H1 (cell line): ENCODE measurements at regions not wholly inside any gene's neighbourhood (a gene's known extent, or its start where the extent isn't known, plus 50 kb on each side); places are given as distances from the start of the nearest gene placed in this dataset.

Experiments used
- CTCF ChIA-PET: fragments of 300-600 bp; sonication (Branson Sonifier 250); formaldehyde crosslinking; loops from one replicate; lab custom pipeline; 2021; ENCODE audit not compliant: partially characterized antibody; lab: Charles Lee
- POLR2A ChIA-PET: fragments of 300-600 bp; sonication (Branson Sonifier 250); formaldehyde crosslinking; loops from one replicate; lab custom pipeline; 2021; ENCODE audit warnings: inconsistent platforms; ENCODE audit not compliant: partially characterized antibody; lab: Charles Lee
- DNase-seq, 2 experiments: peaks; one replicate each; pipeline versions ENCODE4 v3.0.0 to v3.0.0-alpha.2; 2010 to 2022; ENCODE audit warnings: low spot score in 2 of 2, low read depth in 1 of 2, mixed read lengths in 1 of 2
- FAIRE-seq: peaks from 2 replicates; lab custom pipeline; 2011; peaks lifted over from hg19 to GRCh38; lab: Jason Lieb, UNC
- H2AFZ ChIP-seq: 2 replicates; pipeline ENCODE4 v1.8.1; 2012; ENCODE audit warnings: low read length, inconsistent platforms
- H2AK5ac ChIP-seq: 2 replicates; pipeline ENCODE4 v1.6.1; 2013; ENCODE audit warnings: low read depth, low read length
- H2BK120ac ChIP-seq: replicated peaks from 2 replicates; pipeline ENCODE3; 2013; ENCODE audit warnings: low read depth, low read length, inconsistent platforms
- H2BK12ac ChIP-seq: 2 replicates; pipeline ENCODE4 v1.6.1; 2013; ENCODE audit warnings: low read depth, low read length
- H2BK15ac ChIP-seq: 2 replicates; pipeline ENCODE4 v1.6.1; 2013; ENCODE audit warnings: low read length
- H2BK20ac ChIP-seq: 2 replicates; pipeline ENCODE4 v1.6.1; 2013; ENCODE audit warnings: low read length
- H2BK5ac ChIP-seq: 2 replicates; pipeline ENCODE4 v1.6.1; 2013; ENCODE audit warnings: low read depth, low read length
- H3K14ac ChIP-seq: 2 replicates; pipeline ENCODE4 v1.6.1; 2013; ENCODE audit warnings: inconsistent platforms; ENCODE audit not compliant: insufficient read length
- H3K18ac ChIP-seq: 2 replicates; pipeline ENCODE4 v1.6.1; 2013; ENCODE audit warnings: low read length; ENCODE audit errors: extremely low read depth
- H3K23ac ChIP-seq: 2 replicates; pipeline ENCODE4 v1.6.1; 2013; ENCODE audit warnings: inconsistent platforms; ENCODE audit not compliant: insufficient read length
- H3K23me2 ChIP-seq: 2 replicates; pipeline ENCODE4 v1.6.1; 2013; ENCODE audit warnings: low read depth, low read length
- H3K27ac ChIP-seq: 2 replicates; pipeline ENCODE4 v1.6.1; 2011; ENCODE audit warnings: low read depth, low read length, inconsistent platforms
- H3K27me3 ChIP-seq, 4 experiments: replicated peaks in 1 of 4; 1 replicate in 1 of 4; 2 replicates in 3 of 4; pipeline versions ENCODE4 v1.6.1 to v1.8.1; 2011 to 2013; ENCODE audit warnings: low read length in 3 of 4, mild to moderate bottlenecking in 3 of 4, inconsistent platforms in 2 of 4, mixed read lengths in 2 of 4, moderate library complexity in 1 of 4; ENCODE audit not compliant: control insufficient read depth in 3 of 4, insufficient read depth in 3 of 4; ENCODE audit errors: extremely low read depth in 1 of 4
- H3K36me3 ChIP-seq, 4 experiments: 2 replicates each; pipeline versions ENCODE4 v1.6.1 to v1.8.1; 2011 to 2013; ENCODE audit warnings: mild to moderate bottlenecking in 4 of 4, low read length in 3 of 4, moderate library complexity in 2 of 4, control low read depth in 1 of 4, inconsistent platforms in 1 of 4; ENCODE audit not compliant: insufficient read depth in 4 of 4, control insufficient read depth in 2 of 4
- H3K4ac ChIP-seq: replicated peaks from 2 replicates; pipeline ENCODE3; 2013; ENCODE audit warnings: low read length, low read depth, mixed read lengths, inconsistent platforms; ENCODE audit not compliant: insufficient read length
- H3K4me1 ChIP-seq, 4 experiments: replicated peaks in 1 of 4; 1 replicate in 1 of 4; 2 replicates in 3 of 4; pipeline versions ENCODE4 v1.6.1 to v1.8.1; 2011 to 2013; ENCODE audit warnings: low read length in 3 of 4, inconsistent platforms in 2 of 4, mixed read lengths in 1 of 4; ENCODE audit not compliant: insufficient read depth in 4 of 4, control insufficient read depth in 3 of 4
- H3K4me2 ChIP-seq, 2 experiments: 2 replicates each; pipeline versions ENCODE4 v1.6.1 to v1.8.1; 2011 to 2013; ENCODE audit warnings: low read depth in 2 of 2, low read length in 2 of 2, control low read depth in 1 of 2, inconsistent platforms in 1 of 2, mild to moderate bottlenecking in 1 of 2; ENCODE audit not compliant: insufficient read depth in 1 of 2
- H3K4me3 ChIP-seq, 4 experiments: fragments of 200-600, 300-600 bp in 1 of 4; sonication (generic), shearing (Covaris generic), sonication (Bioruptor Twin) in 1 of 4; 2 replicates each; pipeline versions ENCODE4 v1.5.1 to v1.8.1; 2011 to 2016; ENCODE audit warnings: low read length in 4 of 4, low read depth in 3 of 4, control low read depth in 2 of 4, inconsistent platforms in 2 of 4, mild to moderate bottlenecking in 2 of 4, mixed read lengths in 1 of 4, moderate library complexity in 1 of 4; ENCODE audit not compliant: insufficient read depth in 2 of 4; ENCODE audit errors: extremely low read depth in 1 of 4
- H3K56ac ChIP-seq: replicated peaks from 2 replicates; pipeline ENCODE3; 2013; ENCODE audit warnings: low read depth, mild to moderate bottlenecking, mixed read lengths, low read length, inconsistent platforms; ENCODE audit not compliant: insufficient read length
- H3K79me1 ChIP-seq: 2 replicates; pipeline ENCODE4 v1.6.1; 2013; ENCODE audit warnings: low read depth, low read length, control low read depth
- H3K79me2 ChIP-seq, 2 experiments: 2 replicates each; pipeline versions ENCODE4 v1.6.1 to v1.8.1; 2012 to 2013; ENCODE audit warnings: low read length in 2 of 2, mild to moderate bottlenecking in 2 of 2, inconsistent platforms in 1 of 2; ENCODE audit not compliant: insufficient read depth in 2 of 2, control insufficient read depth in 1 of 2
- H3K9ac ChIP-seq, 4 experiments: replicated peaks in 1 of 4; 1 replicate in 1 of 4; 2 replicates in 3 of 4; pipeline versions ENCODE4 v1.6.1 to v1.8.1; 2011 to 2013; ENCODE audit warnings: low read depth in 3 of 4, low read length in 3 of 4, control low read depth in 2 of 4, mild to moderate bottlenecking in 2 of 4, moderate library complexity in 2 of 4, inconsistent platforms in 1 of 4; ENCODE audit errors: extremely low read depth in 1 of 4
- H3K9me3 ChIP-seq, 2 experiments: 2 replicates each; pipeline versions ENCODE4 v1.6.1 to v1.8.1; 2012 to 2013; ENCODE audit warnings: mild to moderate bottlenecking in 2 of 2, moderate library complexity in 2 of 2, control low read depth in 1 of 2, inconsistent platforms in 1 of 2, low read depth in 1 of 2, low read length in 1 of 2, mixed read lengths in 1 of 2; ENCODE audit not compliant: insufficient read depth in 2 of 2
- H4K20me1 ChIP-seq, 2 experiments: replicated peaks in 1 of 2; 2 replicates each; pipeline versions ENCODE3 to v1.8.1; 2011 to 2013; ENCODE audit warnings: inconsistent platforms in 2 of 2, low read length in 2 of 2, mild to moderate bottlenecking in 1 of 2; ENCODE audit not compliant: insufficient read depth in 2 of 2, control insufficient read depth in 1 of 2
- H4K5ac ChIP-seq: 2 replicates; pipeline ENCODE4 v1.6.1; 2013; ENCODE audit warnings: low read length, low read depth, mixed read lengths, inconsistent platforms; ENCODE audit not compliant: insufficient read length
- H4K8ac ChIP-seq: 2 replicates; pipeline ENCODE4 v1.8.0; 2013; ENCODE audit warnings: mild to moderate bottlenecking, moderate library complexity, low read length, inconsistent platforms; ENCODE audit not compliant: insufficient read depth; ENCODE audit errors: extremely low read depth
- H4K91ac ChIP-seq: replicated peaks from 2 replicates; pipeline ENCODE3; 2013; ENCODE audit warnings: low read length, mixed read lengths, inconsistent platforms; ENCODE audit not compliant: insufficient read length
- BCL11A ChIP-seq, 2 experiments: IDR thresholded peaks; one replicate each; pipeline ENCODE4 v1.6.1; 2011; ENCODE audit warnings: low read depth in 2 of 2, low read length in 2 of 2, mild to moderate bottlenecking in 2 of 2
- EZH2 ChIP-seq: fragments of 200-600 bp; sonication (generic); IDR thresholded peaks from 2 replicates; pipeline ENCODE4 v1.7.1; 2012; ENCODE audit warnings: low read depth, mild to moderate bottlenecking, moderate library complexity, low read length, inconsistent platforms; ENCODE audit not compliant: severe bottlenecking
- JUND ChIP-seq: IDR thresholded peaks from 2 replicates; pipeline ENCODE4 v1.6.1; 2011; ENCODE audit warnings: mild to moderate bottlenecking, improper control_type of control experiment, low read length
- KDM1A ChIP-seq: fragments of 200-600, 300-600 bp; sonication (generic); IDR thresholded peaks from 2 replicates; pipeline ENCODE4 v1.7.1; 2016; ENCODE audit warnings: mild to moderate bottlenecking, low read length, borderline replicate concordance
- KDM4A ChIP-seq: IDR thresholded peaks from one replicate; pipeline ENCODE4 v1.7.1; 2012; ENCODE audit warnings: low read depth, mild to moderate bottlenecking, moderate library complexity, low read length, inconsistent platforms; ENCODE audit not compliant: severe bottlenecking
- PHF8 ChIP-seq: fragments of 200-600 bp; sonication (generic); conservative IDR thresholded peaks from 2 replicates; pipeline ENCODE4 v1.7.1; 2012; ENCODE audit warnings: low read depth, mild to moderate bottlenecking, inconsistent platforms, low read length, moderate library complexity
- RBBP5 ChIP-seq: IDR thresholded peaks from 2 replicates; pipeline ENCODE4 v1.7.1; 2012; ENCODE audit warnings: low read depth, mild to moderate bottlenecking, inconsistent platforms, low read length, moderate library complexity, borderline replicate concordance
- RNF2 ChIP-seq: fragments of 200-900, 300-1000 bp; sonication (generic); IDR thresholded peaks from 2 replicates; pipeline ENCODE4 v1.7.1; 2016; ENCODE audit warnings: borderline replicate concordance, low read depth, mild to moderate bottlenecking, antibody characterized with exemption, low read length; ENCODE audit not compliant: poor library complexity, severe bottlenecking; ENCODE audit errors: missing control alignments
- SAP30 ChIP-seq: fragments of 300-600 bp; sonication (generic); IDR thresholded peaks from 2 replicates; pipeline ENCODE4 v1.7.1; 2012; ENCODE audit warnings: low read length, moderate library complexity, mild to moderate bottlenecking, inconsistent platforms; ENCODE audit not compliant: insufficient read depth, insufficient replicate concordance
- TAF1 ChIP-seq: IDR thresholded peaks from 2 replicates; pipeline ENCODE4 v1.6.1; 2011; ENCODE audit warnings: mild to moderate bottlenecking, low read depth, low read length
- TCF12 ChIP-seq: IDR thresholded peaks from 2 replicates; pipeline ENCODE4 v1.6.1; 2011; ENCODE audit warnings: low read depth, mild to moderate bottlenecking, low read length
- WGBS, 2 experiments: shearing (Covaris generic) in 1 of 2; methylation state at CpG; one replicate each; pipeline versions ENCODE4 v1.1.6 to v1.1.7; 2013 to 2015; ENCODE audit warnings: low lambda C conversion rate in 2 of 2, mixed read lengths in 2 of 2, inconsistent platforms in 1 of 2, low coverage in 1 of 2, missing lambda C conversion rate in 1 of 2; ENCODE audit not compliant: insufficient replicate concordance in 2 of 2, insufficient coverage in 1 of 2, insufficient read length in 1 of 2; ENCODE audit errors: extremely low coverage in 1 of 2, missing lambda C conversion rate in 1 of 2; 5-methylcytosine and 5-hydroxymethylcytosine counted together
- TF ChIP-seq, protein P1 (sequence below): IDR thresholded peaks from 2 replicates; pipeline ENCODE4 v1.6.1; 2012; ENCODE audit warnings: low read length, inconsistent platforms

DNA sequence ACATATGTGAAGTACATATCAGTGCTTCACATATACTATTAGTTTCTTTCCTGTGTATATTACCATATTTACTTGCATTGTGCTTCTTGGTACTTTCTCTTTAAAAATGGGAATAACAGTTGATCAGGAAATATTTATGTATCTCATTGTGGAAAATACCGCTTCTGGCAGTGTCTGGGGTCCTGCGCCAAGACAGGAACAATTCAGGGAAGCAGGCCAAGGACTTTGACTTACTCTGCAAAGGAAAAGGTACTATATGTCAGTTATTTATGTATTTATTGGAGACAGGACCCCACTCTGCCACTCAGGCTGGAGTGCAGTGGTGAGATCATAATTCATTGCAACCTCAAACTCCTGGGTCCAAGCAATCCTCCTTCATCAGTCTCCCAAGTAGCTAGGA lies 57.7 kb upstream of the NBEA start:
- Histone ChIP-seq H4K8ac (no peak overlapping the region), H4K5ac (no peak overlapping the region), H4K20me1 (no peaks in the 10 kb centered on the region), H2BK120ac (no peak overlapping the region), H3K27me3 (no peaks in the 10 kb centered on the region), H2BK5ac (no peak overlapping the region), H3K9me3 (no peaks in the 10 kb centered on the region), H3K23ac (no peak overlapping the region), H3K4ac (no peak overlapping the region), H2BK15ac (no peak overlapping the region), H3K79me1 (no peaks in the 10 kb centered on the region), H2BK20ac (no peak overlapping the region), H3K4me2 (no peak overlapping the region), H3K18ac (no peak overlapping the region), H3K9ac (no peak overlapping the region), H2AFZ (no peak overlapping the region), H3K14ac (no peak overlapping the region), H3K79me2 (no peaks in the 10 kb centered on the region), H3K27ac (no peak overlapping the region), H3K4me3 (no peak overlapping the region), H3K36me3 (no peaks in the 10 kb centered on the region), H4K91ac (no peak overlapping the region), H3K4me1 (no peaks in the 10 kb centered on the region; a peak in 1 of 7 replicates), H2AK5ac (no peak overlapping the region), H3K23me2 (no peaks in the 10 kb centered on the region), H2BK12ac (no peak overlapping the region), H3K56ac (no peak overlapping the region)
- CTCF ChIA-PET, result no interaction called here
- FAIRE-seq, result no peak
- DNase-seq, result no peak
- no peak for TF ChIP-seq EZH2
- no peak for TF ChIP-seq JUND
- TF ChIP-seq KDM1A, result no peak
- TF ChIP-seq TCF12, result no peak
- TF ChIP-seq KDM4A, result no peak
- no peak for TF ChIP-seq RNF2
- TF ChIP-seq SAP30, result no peak
- TF ChIP-seq, protein P1, sequence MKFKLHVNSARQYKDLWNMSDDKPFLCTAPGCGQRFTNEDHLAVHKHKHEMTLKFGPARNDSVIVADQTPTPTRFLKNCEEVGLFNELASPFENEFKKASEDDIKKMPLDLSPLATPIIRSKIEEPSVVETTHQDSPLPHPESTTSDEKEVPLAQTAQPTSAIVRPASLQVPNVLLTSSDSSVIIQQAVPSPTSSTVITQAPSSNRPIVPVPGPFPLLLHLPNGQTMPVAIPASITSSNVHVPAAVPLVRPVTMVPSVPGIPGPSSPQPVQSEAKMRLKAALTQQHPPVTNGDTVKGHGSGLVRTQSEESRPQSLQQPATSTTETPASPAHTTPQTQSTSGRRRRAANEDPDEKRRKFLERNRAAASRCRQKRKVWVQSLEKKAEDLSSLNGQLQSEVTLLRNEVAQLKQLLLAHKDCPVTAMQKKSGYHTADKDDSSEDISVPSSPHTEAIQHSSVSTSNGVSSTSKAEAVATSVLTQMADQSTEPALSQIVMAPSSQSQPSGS, result no peak
- TF ChIP-seq RBBP5, result no peak
- TF ChIP-seq BCL11A (IDR thresholded peaks at IDR 0.05; ENCODE audit: low read depth in 2 of 2, low read length in 2 of 2), result no peak
- no peak for TF ChIP-seq PHF8
- TF ChIP-seq TAF1, result no peak
- POLR2A ChIA-PET, result no interaction called here
- 96% methylated on average over 2 of the region's 2 CpGs; no CpG with 5 or more reads in 1 of the 2 experiments for WGBS, 2 experiments
